ENCODE measurements at regions not wholly inside any gene's neighbourhood (a gene's known extent, or its start where the extent isn't known, plus 50 kb on each side); places are given as distances from the start of the nearest gene placed in this dataset.

DNA sequence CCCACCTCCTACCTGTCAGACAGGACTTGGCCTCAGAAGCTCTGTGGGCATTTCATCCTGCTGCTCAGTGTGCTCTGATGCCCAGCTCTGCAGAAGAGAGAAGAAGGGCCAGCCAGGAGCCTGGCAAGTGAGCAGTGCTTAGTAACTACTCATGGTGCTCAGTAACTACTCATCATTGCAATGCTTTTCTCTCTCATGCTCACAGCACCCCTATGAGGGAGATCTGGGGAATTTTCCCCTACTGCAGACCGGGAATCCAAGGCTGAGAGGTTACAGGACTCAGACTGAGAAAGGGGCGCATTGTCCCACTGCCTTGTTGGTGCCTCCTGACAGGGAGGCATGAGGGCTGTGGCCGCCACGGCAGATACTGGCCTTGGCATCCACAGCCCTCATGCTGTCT is 261.1 kb downstream of the C16orf95 start:
- H3K9me3 ChIP-seq, result no peaks in the 10 kb centered on the region
- no peak overlapping the region for H3K4me3 ChIP-seq (ENCODE audit: low read depth in 1 of 2, low read length in 1 of 2)
- TF ChIP-seq, protein P1, sequence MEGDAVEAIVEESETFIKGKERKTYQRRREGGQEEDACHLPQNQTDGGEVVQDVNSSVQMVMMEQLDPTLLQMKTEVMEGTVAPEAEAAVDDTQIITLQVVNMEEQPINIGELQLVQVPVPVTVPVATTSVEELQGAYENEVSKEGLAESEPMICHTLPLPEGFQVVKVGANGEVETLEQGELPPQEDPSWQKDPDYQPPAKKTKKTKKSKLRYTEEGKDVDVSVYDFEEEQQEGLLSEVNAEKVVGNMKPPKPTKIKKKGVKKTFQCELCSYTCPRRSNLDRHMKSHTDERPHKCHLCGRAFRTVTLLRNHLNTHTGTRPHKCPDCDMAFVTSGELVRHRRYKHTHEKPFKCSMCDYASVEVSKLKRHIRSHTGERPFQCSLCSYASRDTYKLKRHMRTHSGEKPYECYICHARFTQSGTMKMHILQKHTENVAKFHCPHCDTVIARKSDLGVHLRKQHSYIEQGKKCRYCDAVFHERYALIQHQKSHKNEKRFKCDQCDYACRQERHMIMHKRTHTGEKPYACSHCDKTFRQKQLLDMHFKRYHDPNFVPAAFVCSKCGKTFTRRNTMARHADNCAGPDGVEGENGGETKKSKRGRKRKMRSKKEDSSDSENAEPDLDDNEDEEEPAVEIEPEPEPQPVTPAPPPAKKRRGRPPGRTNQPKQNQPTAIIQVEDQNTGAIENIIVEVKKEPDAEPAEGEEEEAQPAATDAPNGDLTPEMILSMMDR (IDR thresholded peaks at IDR 0.05), result no peak
- no peak overlapping the region for H3K27ac ChIP-seq
- peaks cover 48% of the 10 kb centered on the region for H3K27me3 ChIP-seq
- H3K36me3 ChIP-seq, result no peaks in the 10 kb centered on the region
- H3K4me1 ChIP-seq (ENCODE audit: control insufficient read depth in 1 of 2, insufficient read depth in 1 of 2, low read depth in 1 of 2, low read length in 1 of 2), result peaks cover 13 to 15% of the 10 kb centered on the region in 2 experiments

DNA sequence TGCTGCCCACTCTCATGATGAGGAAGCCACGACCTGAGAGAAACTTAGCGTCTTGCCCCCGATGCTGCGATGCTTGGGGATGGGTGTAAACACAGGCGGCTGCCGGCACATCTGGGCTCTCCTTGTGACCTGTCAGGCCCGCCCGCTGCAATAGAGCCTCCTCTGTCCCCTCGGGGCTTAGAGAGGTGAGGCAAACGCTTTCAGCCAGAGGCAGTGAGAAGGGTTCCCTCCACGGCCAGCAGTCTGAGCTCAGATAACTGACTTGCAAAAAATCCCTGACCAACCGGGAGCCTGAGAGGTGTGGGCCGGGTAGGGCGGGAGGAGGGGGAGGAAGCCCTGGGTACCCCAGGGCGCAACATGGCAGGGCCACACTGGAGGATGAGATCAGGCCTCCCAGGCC is 260.6 kb downstream of the C16orf95 start:
- Histone ChIP-seq H3K4me1 (ENCODE audit: control insufficient read depth in 1 of 2, insufficient read depth in 1 of 2, low read depth in 1 of 2, low read length in 1 of 2) (peaks cover 16 to 18% of the 10 kb centered on the region in 2 experiments), H3K27ac (no peak overlapping the region), H3K9me3 (no peaks in the 10 kb centered on the region), H3K4me3 (ENCODE audit: low read depth in 1 of 2, low read length in 1 of 2) (no peak overlapping the region), H3K36me3 (no peaks in the 10 kb centered on the region), H3K27me3 (peaks cover 44% of the 10 kb centered on the region)
- TF ChIP-seq, protein P1 (IDR thresholded peaks at IDR 0.05), result no peak

DNA sequence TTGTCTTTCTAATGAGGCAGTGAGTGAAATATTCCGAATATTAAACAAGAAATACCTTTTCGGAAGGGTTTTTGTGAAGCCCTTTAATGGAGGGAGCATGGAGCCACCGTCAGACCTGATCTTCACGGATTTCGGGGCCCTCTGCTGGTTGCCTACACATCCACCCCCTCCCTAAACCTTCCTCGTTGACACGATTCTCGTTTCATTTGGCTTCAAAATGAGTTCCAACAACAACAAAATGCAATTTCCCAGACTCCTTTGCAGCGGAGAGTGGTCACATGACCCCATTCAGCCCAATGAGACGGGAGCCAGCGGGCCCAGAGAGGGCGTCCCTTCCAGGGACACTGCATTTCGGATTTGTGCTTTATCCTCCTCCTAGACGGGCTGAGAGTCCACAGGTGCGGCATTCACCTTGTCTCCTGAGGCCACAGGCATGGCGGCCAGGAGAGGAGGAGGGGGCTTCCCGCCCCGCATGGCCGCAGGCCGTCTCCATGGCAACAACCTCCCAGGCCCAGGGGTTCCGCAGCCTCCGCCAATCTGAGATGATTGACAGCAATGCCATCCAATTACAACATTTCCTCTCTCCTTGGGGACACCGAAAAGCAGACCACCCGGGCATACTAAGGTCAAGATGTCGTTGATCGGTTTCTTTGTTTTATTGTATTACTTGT is 259.8 kb downstream of the C16orf95 start:
- H3K9me3 ChIP-seq, result no peaks in the 10 kb centered on the region
- H3K27me3 ChIP-seq, result peaks cover 36% of the 10 kb centered on the region
- H3K4me3 ChIP-seq (ENCODE audit: low read depth in 1 of 2, low read length in 1 of 2), result no peak overlapping the region
- no peaks in the 10 kb centered on the region for H3K36me3 ChIP-seq
- H3K4me1 ChIP-seq (ENCODE audit: control insufficient read depth in 1 of 2, insufficient read depth in 1 of 2, low read depth in 1 of 2, low read length in 1 of 2), result peaks cover 19 to 25% of the 10 kb centered on the region in 2 experiments
- TF ChIP-seq, protein P1 (IDR thresholded peaks at IDR 0.05), result no peak
- no peak overlapping the region for H3K27ac ChIP-seq

DNA sequence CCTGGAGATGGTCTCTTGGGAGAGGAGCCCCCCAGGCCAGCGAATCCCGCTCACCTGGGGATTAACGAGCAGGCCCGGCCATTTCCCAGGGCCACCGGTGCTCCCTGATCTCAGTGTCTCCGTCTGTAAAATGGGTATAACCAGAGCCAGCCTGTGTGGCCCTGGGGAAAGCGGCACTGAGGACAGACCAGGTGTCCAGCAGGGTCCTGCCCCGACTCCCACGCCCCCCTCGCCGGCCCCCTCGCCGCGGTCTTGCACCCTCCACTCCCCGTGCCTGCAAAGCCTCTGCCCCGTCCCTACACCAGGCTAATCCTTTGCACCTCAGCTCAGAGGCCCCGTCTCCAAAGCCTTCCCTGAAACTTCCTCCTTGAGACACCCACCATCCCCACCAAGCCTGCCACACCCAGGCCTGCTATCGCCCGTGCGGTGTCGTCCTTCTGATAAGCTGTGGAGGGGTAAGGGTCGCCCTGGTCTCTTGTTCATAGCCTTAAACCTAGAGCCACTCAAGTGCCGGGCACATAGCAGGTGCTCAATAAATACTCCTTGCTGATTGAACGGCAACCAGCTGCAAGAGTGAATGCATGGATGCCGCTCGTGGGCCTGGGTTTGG is 259.1 kb downstream of the C16orf95 start:
- Histone ChIP-seq H3K4me1 (ENCODE audit: control insufficient read depth in 1 of 2, insufficient read depth in 1 of 2, low read depth in 1 of 2, low read length in 1 of 2) (peaks cover 26 to 32% of the 10 kb centered on the region in 2 experiments), H3K27ac (no peak overlapping the region), H3K9me3 (no peaks in the 10 kb centered on the region), H3K27me3 (peaks cover 29% of the 10 kb centered on the region), H3K36me3 (no peaks in the 10 kb centered on the region), H3K4me3 (ENCODE audit: low read depth in 1 of 2, low read length in 1 of 2) (no peak overlapping the region)
- TF ChIP-seq, protein P1 (IDR thresholded peaks at IDR 0.05), result no peak

DNA sequence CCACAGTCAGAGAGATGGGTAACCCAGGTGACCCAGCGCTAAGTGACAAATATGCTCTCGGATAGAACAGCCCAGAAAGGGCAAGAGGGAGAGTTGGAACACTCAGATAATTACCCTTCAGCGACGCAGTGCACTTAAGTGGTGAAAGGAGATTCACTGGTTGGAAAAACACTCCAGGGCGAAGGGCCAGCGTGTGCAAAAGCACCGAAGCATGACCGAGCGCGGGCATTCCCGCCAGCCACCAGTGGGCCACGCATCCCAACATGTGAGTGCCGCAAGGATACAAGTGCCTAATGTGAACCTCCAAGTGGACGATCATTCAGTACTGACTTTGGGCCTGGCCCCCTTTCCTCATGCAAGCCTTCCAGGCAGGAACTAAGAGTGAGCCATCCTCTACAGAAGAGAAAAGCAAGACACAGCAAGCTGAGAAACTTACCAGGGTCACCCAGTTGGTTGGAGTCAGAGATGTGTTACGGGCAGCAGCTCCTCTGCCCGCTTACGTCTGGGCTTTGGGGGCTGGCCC is 258.4 kb downstream of the C16orf95 start:
- TF ChIP-seq, protein P1 (IDR thresholded peaks at IDR 0.05), result no peak
- H3K27me3 ChIP-seq, result peaks cover 21% of the 10 kb centered on the region
- H3K27ac ChIP-seq, result no peak overlapping the region

More for the DNA sequence above, 258.4 kb downstream of the C16orf95 start:
- Histone ChIP-seq H3K4me3 (ENCODE audit: low read depth in 1 of 2, low read length in 1 of 2) (no peak overlapping the region), H3K4me1 (ENCODE audit: control insufficient read depth in 1 of 2, insufficient read depth in 1 of 2, low read depth in 1 of 2, low read length in 1 of 2) (peaks cover 28 to 40% of the 10 kb centered on the region in 2 experiments), H3K9me3 (no peaks in the 10 kb centered on the region), H3K36me3 (no peaks in the 10 kb centered on the region)

All from neutrophil (primary cell).